Activated naive CD4-positive, alpha-beta T cell treated with anti-CD3 and anti-CD28 coated beads, Interleukin-2, amount 50 U/mL, for 72 hours (primary cell): ENCODE measurements at regions not wholly inside any gene's neighbourhood (a gene's known extent, or its start where the extent isn't known, plus 50 kb on each side); places are given as distances from the start of the nearest gene placed in this dataset.

Experiments
- ATAC-seq, 2 donors: fragments of 150-1000 bp; cut with Tn5 transposase; 2 replicates each; pipeline ENCODE4 v1.10.0; 2021; ENCODE audit warnings: mild to moderate bottlenecking in 2 of 2, moderate library complexity in 2 of 2
- DNase-seq, 2 donors: peaks; one replicate each; pipeline ENCODE4 v3.0.0; 2021 to 2022; ENCODE audit warnings: low spot score in 2 of 2
- H3K27ac Mint-ChIP-seq, 2 donors: one replicate each; pipeline ENCODE4 v1.8.0; 2022; ENCODE audit warnings: mild to moderate bottlenecking in 2 of 2, mixed read lengths in 2 of 2
- H3K36me3 Mint-ChIP-seq, 2 donors: one replicate each; pipeline ENCODE4 v1.8.0; 2022; ENCODE audit warnings: mixed read lengths in 2 of 2
- H3K9me3 Mint-ChIP-seq, 2 donors: one replicate each; pipeline ENCODE4 v1.8.0; 2022; ENCODE audit warnings: mixed read lengths in 2 of 2

GRCh38 chr2:175840256-175840655 lies 161.8 kb downstream of the LNPK start:
- Mint-ChIP-seq H3K27ac (no peak overlapping the region), H3K36me3 (no peaks in the 10 kb centered on the region), H3K9me3 (no peaks in the 10 kb centered on the region)
- DNase-seq (no peak), ATAC-seq (no peak)

- Mint-ChIP-seq H3K27ac (no peak overlapping the region), H3K9me3 (no peaks in the 10 kb centered on the region), H3K36me3 (no peaks in the 10 kb centered on the region)
- ATAC-seq (no peak), DNase-seq (no peak)
Observed at GRCh38 chr2:175838979-175839378, 163.1 kb downstream of the LNPK start.

- Mint-ChIP-seq H3K27ac (no peak overlapping the region), H3K36me3 (no peaks in the 10 kb centered on the region), H3K9me3 (no peaks in the 10 kb centered on the region)
- no peak for DNase-seq
- no peak for ATAC-seq
Observed at GRCh38 chr2:175837046-175837445, 165.0 kb downstream of the LNPK start.

GRCh38 chr2:175836361-175836760 lies 165.7 kb downstream of the LNPK start:
- Mint-ChIP-seq H3K36me3 (no peaks in the 10 kb centered on the region), H3K9me3 (no peaks in the 10 kb centered on the region), H3K27ac (no peak overlapping the region)
- ATAC-seq (no peak), DNase-seq (no peak)

GRCh38 chr2:175834477-175834876 lies 167.6 kb downstream of the LNPK start:
- no peak for ATAC-seq
- H3K27ac Mint-ChIP-seq: no peak overlapping the region
- DNase-seq: no peak
- no peaks in the 10 kb centered on the region for H3K36me3 Mint-ChIP-seq
- H3K9me3 Mint-ChIP-seq: no peaks in the 10 kb centered on the region

GRCh38 chr2:175832866-175833265 lies 169.2 kb downstream of the LNPK start:
- no peak for ATAC-seq
- Mint-ChIP-seq H3K9me3 (no peaks in the 10 kb centered on the region), H3K27ac (no peak overlapping the region)

GRCh38 chr2:175829741-175830140 lies 172.3 kb downstream of the LNPK start:
- H3K27ac Mint-ChIP-seq: no peak overlapping the region
- peaks cover 0 to under 1% of the 10 kb centered on the region in 2 donors for H3K9me3 Mint-ChIP-seq
- DNase-seq (no peak), ATAC-seq (no peak)
- H3K36me3 Mint-ChIP-seq: no peaks in the 10 kb centered on the region

More at GRCh38 chr2:175832866-175833265, 169.2 kb downstream of the LNPK start:
- no peaks in the 10 kb centered on the region for H3K36me3 Mint-ChIP-seq
- DNase-seq: no peak

- DNase-seq: no peak
- no peaks in the 10 kb centered on the region for H3K36me3 Mint-ChIP-seq
- H3K9me3 Mint-ChIP-seq: peaks cover 0 to 3% of the 10 kb centered on the region in 2 donors
- H3K27ac Mint-ChIP-seq: no peak overlapping the region
- ATAC-seq: no peak
Observed at GRCh38 chr2:175827856-175828255, 174.2 kb downstream of the LNPK start.

- no peak overlapping the region for H3K27ac Mint-ChIP-seq
- H3K9me3 Mint-ChIP-seq: peaks cover 5 to 6% of the 10 kb centered on the region in 2 donors
- no peak for ATAC-seq
- no peaks in the 10 kb centered on the region for H3K36me3 Mint-ChIP-seq
- DNase-seq: no peak
Observed at GRCh38 chr2:175824243-175824642, 177.8 kb downstream of the LNPK start.

GRCh38 chr2:175823707-175824073 lies 178.4 kb downstream of the LNPK start:
- no peak overlapping the region for H3K27ac Mint-ChIP-seq
- peaks cover 5 to 7% of the 10 kb centered on the region in 2 donors for H3K9me3 Mint-ChIP-seq
- ATAC-seq (no peak), DNase-seq (no peak)
- no peaks in the 10 kb centered on the region for H3K36me3 Mint-ChIP-seq

- no peaks in the 10 kb centered on the region for H3K36me3 Mint-ChIP-seq
- peaks cover 5 to 7% of the 10 kb centered on the region in 2 donors for H3K9me3 Mint-ChIP-seq
- no peak overlapping the region for H3K27ac Mint-ChIP-seq
- no peak for DNase-seq
- ATAC-seq: no peak
Observed at GRCh38 chr2:175823002-175823706, 178.9 kb downstream of the LNPK start.

- ATAC-seq: no peak
- Mint-ChIP-seq H3K9me3 (peaks cover 7 to 10% of the 10 kb centered on the region in 2 donors), H3K27ac (no peak overlapping the region), H3K36me3 (no peaks in the 10 kb centered on the region)
- DNase-seq: no peak
Observed at GRCh38 chr2:175817221-175817620, 184.8 kb downstream of the LNPK start.

GRCh38 chr2:175815537-175815936 lies 186.5 kb downstream of the LNPK start:
- DNase-seq (no peak), ATAC-seq (no peak)
- Mint-ChIP-seq H3K36me3 (no peaks in the 10 kb centered on the region), H3K27ac (no peak overlapping the region), H3K9me3 (peaks cover 5 to 7% of the 10 kb centered on the region in 2 donors)

GRCh38 chr2:175811971-175812370 lies 190.1 kb downstream of the LNPK start:
- H3K27ac Mint-ChIP-seq: no peak overlapping the region
- H3K9me3 Mint-ChIP-seq: peaks cover 4 to 5% of the 10 kb centered on the region in 2 donors
- ATAC-seq (no peak), DNase-seq (no peak)
- no peaks in the 10 kb centered on the region for H3K36me3 Mint-ChIP-seq

- Mint-ChIP-seq H3K36me3 (no peaks in the 10 kb centered on the region), H3K27ac (no peak overlapping the region), H3K9me3 (no peaks in the 10 kb centered on the region)
- DNase-seq: no peak
- ATAC-seq: no peak
Observed at GRCh38 chr2:175808858-175809257, 193.2 kb downstream of the LNPK start.

GRCh38 chr2:175808078-175808477 lies 194.0 kb downstream of the LNPK start:
- Mint-ChIP-seq H3K27ac (no peak overlapping the region), H3K9me3 (no peaks in the 10 kb centered on the region)

GRCh38 chr2:175807031-175807873 lies 194.8 kb downstream of the LNPK start:
- Mint-ChIP-seq H3K36me3 (no peaks in the 10 kb centered on the region), H3K9me3 (no peaks in the 10 kb centered on the region), H3K27ac (no peak overlapping the region)
- ATAC-seq (no peak), DNase-seq (no peak)

More at GRCh38 chr2:175808078-175808477, 194.0 kb downstream of the LNPK start:
- ATAC-seq (no peak), DNase-seq (no peak)
- no peaks in the 10 kb centered on the region for H3K36me3 Mint-ChIP-seq

GRCh38 chr2:175806570-175806969 lies 195.5 kb downstream of the LNPK start:
- Mint-ChIP-seq H3K36me3 (no peaks in the 10 kb centered on the region), H3K9me3 (no peaks in the 10 kb centered on the region), H3K27ac (no peak overlapping the region)
- DNase-seq (no peak), ATAC-seq (no peak)
